Caco-2 (cell line): ENCODE measurements at regions not wholly inside any gene's neighbourhood (a gene's known extent, or its start where the extent isn't known, plus 50 kb on each side); places are given as distances from the start of the nearest gene placed in this dataset.

Experiments
- BruUV-seq: library from RNA; stranded (reverse); fragments of 400-500 nt; replicated peaks from 2 replicates; lab custom pipeline; 2021; lab: Mats Ljungman, UMichigan
- CTCF ChIA-PET: fragments of 300-600 bp; sonication (Branson Sonifier 250); formaldehyde crosslinking; loops from one replicate; lab custom pipeline; 2022; ENCODE audit warnings: antibody characterized with exemption; lab: Charles Lee
- POLR2A ChIA-PET: fragments of 300-600 bp; sonication (Branson Sonifier 250); formaldehyde crosslinking; loops from one replicate; lab custom pipeline; 2022; ENCODE audit warnings: antibody characterized with exemption; lab: Charles Lee
- DNase-seq, 2 experiments: peaks; one replicate each; pipeline versions ENCODE4 v3.0.0 to v3.0.0-alpha.2; 2020 to 2022
- H3K27me3 ChIP-seq: replicated peaks from 2 replicates; pipeline ENCODE4 v1.6.0; 2011; ENCODE audit warnings: low read length; ENCODE audit not compliant: control insufficient read depth, insufficient read depth
- H3K36me3 ChIP-seq: 2 replicates; pipeline ENCODE4 v1.5.1; 2011; ENCODE audit warnings: low read length; ENCODE audit not compliant: control insufficient read depth, insufficient read depth
- H3K4me1 ChIP-seq: fragments of 250-450 bp; sonication (Bioruptor Pico); 2 replicates; pipeline ENCODE4 v1.5.1; 2020; ENCODE audit warnings: mild to moderate bottlenecking
- H3K4me3 ChIP-seq: 2 replicates; pipeline ENCODE4 v1.5.1; 2011; ENCODE audit warnings: low read depth, mild to moderate bottlenecking, control low read depth, low read length
- H3K9me3 ChIP-seq: fragments of 250-450 bp; sonication (Bioruptor Pico); 2 replicates; pipeline ENCODE4 v1.5.1; 2020; ENCODE audit warnings: mild to moderate bottlenecking, moderate library complexity
- H3K27ac Mint-ChIP-seq: one replicate; pipeline ENCODE4 v1.8.0; 2022; ENCODE audit warnings: mixed read lengths; ENCODE audit not compliant: unreplicated experiment
- H3K27me3 Mint-ChIP-seq: one replicate; pipeline ENCODE4 v1.8.0; 2022; ENCODE audit warnings: mixed read lengths; ENCODE audit not compliant: insufficient read depth, unreplicated experiment
- H3K36me3 Mint-ChIP-seq: one replicate; pipeline ENCODE4 v1.8.0; 2022; ENCODE audit warnings: mild to moderate bottlenecking, mixed read lengths; ENCODE audit not compliant: insufficient read depth, unreplicated experiment
- H3K4me1 Mint-ChIP-seq: one replicate; pipeline ENCODE4 v1.8.0; 2022; ENCODE audit warnings: low read depth, mixed read lengths; ENCODE audit not compliant: unreplicated experiment
- H3K4me3 Mint-ChIP-seq: one replicate; pipeline ENCODE4 v1.8.0; 2022; ENCODE audit warnings: mild to moderate bottlenecking, moderate library complexity, mixed read lengths; ENCODE audit not compliant: unreplicated experiment
- H3K9me3 Mint-ChIP-seq: one replicate; pipeline ENCODE4 v1.8.0; 2022; ENCODE audit warnings: mixed read lengths; ENCODE audit not compliant: unreplicated experiment
- CTCF ChIP-seq, 2 experiments: fragments of 200-600 bp in 1 of 2; IDR thresholded peaks; 1 replicate in 1 of 2; 2 replicates in 1 of 2; pipeline versions ENCODE4 v1.5.1 to v1.8.0; 2011 to 2022; ENCODE audit warnings: antibody characterized with exemption in 1 of 2, control low read depth in 1 of 2, inconsistent platforms in 1 of 2, low read depth in 1 of 2, low read length in 1 of 2, mild to moderate bottlenecking in 1 of 2, moderate library complexity in 1 of 2; ENCODE audit not compliant: insufficient read depth in 1 of 2, severe bottlenecking in 1 of 2, unreplicated experiment in 1 of 2
- intact Hi-C: fragments of 100-400 bp; cut with micrococcal nuclease; formaldehyde crosslinking; loops from one replicate; pipeline ENCODE4 v1.10.0; 2022; ENCODE audit not compliant: unreplicated experiment

- DNase-seq: no peak
- Histone ChIP-seq H3K4me3 (no peak overlapping the region), H3K4me1 (no peaks in the 10 kb centered on the region), H3K27me3 (no peaks in the 10 kb centered on the region), H3K9me3 (no peaks in the 10 kb centered on the region), H3K36me3 (no peaks in the 10 kb centered on the region)
- intact Hi-C loops: no loop called here
- no peaks in the 10 kb centered on the region for H3K9me3 Mint-ChIP-seq
- BruUV-seq: no TSS peak
- H3K36me3 Mint-ChIP-seq: no peaks in the 10 kb centered on the region
- ChIA-PET CTCF (no interaction called here), POLR2A (no interaction called here)
- no peak overlapping the region for H3K27ac Mint-ChIP-seq
- no peak overlapping the region for H3K4me3 Mint-ChIP-seq
- H3K4me1 Mint-ChIP-seq: no peaks in the 10 kb centered on the region
- peaks cover 2% of the 10 kb centered on the region for H3K27me3 Mint-ChIP-seq
- TF ChIP-seq CTCF (IDR thresholded peaks at IDR 0.05; ENCODE audit: insufficient read depth in 1 of 2, low read depth in 1 of 2, low read length in 1 of 2, severe bottlenecking in 1 of 2, unreplicated experiment in 1 of 2): no peak
These were observed 1649.8 kb downstream of the EFNA5 start for GRCh38 chr5:106020894-106021293.

- H3K27ac Mint-ChIP-seq: no peak overlapping the region
- ChIA-PET CTCF (no interaction called here), POLR2A (no interaction called here)
- Histone ChIP-seq H3K36me3 (no peaks in the 10 kb centered on the region), H3K9me3 (no peaks in the 10 kb centered on the region), H3K4me3 (no peak overlapping the region), H3K27me3 (no peaks in the 10 kb centered on the region), H3K4me1 (no peaks in the 10 kb centered on the region)
- BruUV-seq: no TSS peak
- no peaks in the 10 kb centered on the region for H3K4me1 Mint-ChIP-seq
- no peak overlapping the region for H3K4me3 Mint-ChIP-seq
- H3K36me3 Mint-ChIP-seq: no peaks in the 10 kb centered on the region
- TF ChIP-seq CTCF (IDR thresholded peaks at IDR 0.05; ENCODE audit: insufficient read depth in 1 of 2, low read depth in 1 of 2, low read length in 1 of 2, severe bottlenecking in 1 of 2, unreplicated experiment in 1 of 2): no peak
- no peaks in the 10 kb centered on the region for H3K9me3 Mint-ChIP-seq
- intact Hi-C loops: no loop called here
- no peak for DNase-seq
- no peaks in the 10 kb centered on the region for H3K27me3 Mint-ChIP-seq
These were observed 1651.5 kb downstream of the EFNA5 start for GRCh38 chr5:106019261-106019660.

GRCh38 chr5:106017243-106017857 is 1653.4 kb downstream of the EFNA5 start:
- intact Hi-C loops: no loop called here
- DNase-seq: no peak
- H3K27me3 ChIP-seq: no peaks in the 10 kb centered on the region
- no peaks in the 10 kb centered on the region for H3K36me3 ChIP-seq
- no peak overlapping the region for H3K4me3 ChIP-seq
- TF ChIP-seq CTCF (IDR thresholded peaks at IDR 0.05; ENCODE audit: insufficient read depth in 1 of 2, low read depth in 1 of 2, low read length in 1 of 2, severe bottlenecking in 1 of 2, unreplicated experiment in 1 of 2): no peak
- ChIA-PET CTCF (no interaction called here), POLR2A (no interaction called here)
- H3K9me3 ChIP-seq: no peaks in the 10 kb centered on the region
- H3K4me1 ChIP-seq: no peaks in the 10 kb centered on the region
- Mint-ChIP-seq H3K27me3 (no peaks in the 10 kb centered on the region), H3K9me3 (no peaks in the 10 kb centered on the region), H3K36me3 (no peaks in the 10 kb centered on the region), H3K4me3 (no peak overlapping the region), H3K4me1 (no peaks in the 10 kb centered on the region), H3K27ac (no peak overlapping the region)
- BruUV-seq: no TSS peak
